ENCODE measurements at regions not wholly inside any gene's neighbourhood (a gene's known extent, or its start where the extent isn't known, plus 50 kb on each side); places are given as distances from the start of the nearest gene placed in this dataset.

DNA sequence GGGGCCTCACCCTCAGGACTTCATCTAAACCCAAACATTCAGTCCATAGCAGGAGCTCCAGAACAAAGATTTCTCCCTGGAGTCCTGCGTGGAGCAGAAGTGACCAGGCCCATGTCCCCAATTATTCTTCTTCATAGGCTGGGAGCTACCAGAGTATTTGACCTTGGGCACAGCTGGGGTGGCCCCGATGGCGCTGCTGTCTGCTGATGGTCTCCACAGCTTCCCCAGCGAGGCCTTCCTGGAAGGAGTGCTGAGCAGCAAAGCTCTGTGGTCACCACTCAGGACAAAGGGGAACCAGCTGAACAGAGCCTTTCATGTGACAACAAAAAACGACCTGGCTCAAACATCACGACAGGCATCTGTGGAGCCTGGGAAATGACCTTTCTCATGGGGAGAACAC lies 62.7 kb upstream of the ARGLU1 start:
- Histone ChIP-seq H3K4me3 (ENCODE audit: low read length) (no peak overlapping the region), H3K9me3 (ENCODE audit: low read length) (no peaks in the 10 kb centered on the region), H3K4me2 (ENCODE audit: low read length) (no peak overlapping the region), H4K20me1 (ENCODE audit: insufficient read depth) (no peaks in the 10 kb centered on the region), H3F3A (ENCODE audit: insufficient read depth, low read length, poor library complexity, severe bottlenecking) (no peaks in the 10 kb centered on the region), H3K36me3 (ENCODE audit: insufficient read depth, low read length) (no peaks in the 10 kb centered on the region), H3K9ac (ENCODE audit: low read length) (no peak overlapping the region), H3K27ac (ENCODE audit: low read length) (no peak overlapping the region), H3K79me2 (replicated peaks; ENCODE audit: insufficient read depth, low read length) (no peaks in the 10 kb centered on the region), H2AFZ (ENCODE audit: low read depth, low read length) (no peak overlapping the region), H3K9me2 (ENCODE audit: insufficient read depth, low read length) (no peaks in the 10 kb centered on the region), H3K27me3 (ENCODE audit: insufficient read depth, low read depth, low read length) (no peaks in the 10 kb centered on the region)
- no peak for TF ChIP-seq SMC3 (conservative IDR thresholded peaks at IDR 0.05; ENCODE audit: poor library complexity)
- TF ChIP-seq RAD21 (conservative IDR thresholded peaks at IDR 0.05), result no peak
- TF ChIP-seq TAF1 (IDR thresholded peaks at IDR 0.05; ENCODE audit: low read depth), result no peak
- no peak for TF ChIP-seq POLR2AphosphoS5 (IDR thresholded peaks at IDR 0.05)
- TF ChIP-seq, protein P1, sequence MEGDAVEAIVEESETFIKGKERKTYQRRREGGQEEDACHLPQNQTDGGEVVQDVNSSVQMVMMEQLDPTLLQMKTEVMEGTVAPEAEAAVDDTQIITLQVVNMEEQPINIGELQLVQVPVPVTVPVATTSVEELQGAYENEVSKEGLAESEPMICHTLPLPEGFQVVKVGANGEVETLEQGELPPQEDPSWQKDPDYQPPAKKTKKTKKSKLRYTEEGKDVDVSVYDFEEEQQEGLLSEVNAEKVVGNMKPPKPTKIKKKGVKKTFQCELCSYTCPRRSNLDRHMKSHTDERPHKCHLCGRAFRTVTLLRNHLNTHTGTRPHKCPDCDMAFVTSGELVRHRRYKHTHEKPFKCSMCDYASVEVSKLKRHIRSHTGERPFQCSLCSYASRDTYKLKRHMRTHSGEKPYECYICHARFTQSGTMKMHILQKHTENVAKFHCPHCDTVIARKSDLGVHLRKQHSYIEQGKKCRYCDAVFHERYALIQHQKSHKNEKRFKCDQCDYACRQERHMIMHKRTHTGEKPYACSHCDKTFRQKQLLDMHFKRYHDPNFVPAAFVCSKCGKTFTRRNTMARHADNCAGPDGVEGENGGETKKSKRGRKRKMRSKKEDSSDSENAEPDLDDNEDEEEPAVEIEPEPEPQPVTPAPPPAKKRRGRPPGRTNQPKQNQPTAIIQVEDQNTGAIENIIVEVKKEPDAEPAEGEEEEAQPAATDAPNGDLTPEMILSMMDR (IDR thresholded peaks at IDR 0.05; ENCODE audit: poor library complexity, severe bottlenecking), result no peak
- TF ChIP-seq EZH2 (IDR thresholded peaks at IDR 0.05; ENCODE audit: borderline replicate concordance, insufficient read depth, low read length, poor library complexity, severe bottlenecking), result no peak
- TF ChIP-seq, protein P2, sequence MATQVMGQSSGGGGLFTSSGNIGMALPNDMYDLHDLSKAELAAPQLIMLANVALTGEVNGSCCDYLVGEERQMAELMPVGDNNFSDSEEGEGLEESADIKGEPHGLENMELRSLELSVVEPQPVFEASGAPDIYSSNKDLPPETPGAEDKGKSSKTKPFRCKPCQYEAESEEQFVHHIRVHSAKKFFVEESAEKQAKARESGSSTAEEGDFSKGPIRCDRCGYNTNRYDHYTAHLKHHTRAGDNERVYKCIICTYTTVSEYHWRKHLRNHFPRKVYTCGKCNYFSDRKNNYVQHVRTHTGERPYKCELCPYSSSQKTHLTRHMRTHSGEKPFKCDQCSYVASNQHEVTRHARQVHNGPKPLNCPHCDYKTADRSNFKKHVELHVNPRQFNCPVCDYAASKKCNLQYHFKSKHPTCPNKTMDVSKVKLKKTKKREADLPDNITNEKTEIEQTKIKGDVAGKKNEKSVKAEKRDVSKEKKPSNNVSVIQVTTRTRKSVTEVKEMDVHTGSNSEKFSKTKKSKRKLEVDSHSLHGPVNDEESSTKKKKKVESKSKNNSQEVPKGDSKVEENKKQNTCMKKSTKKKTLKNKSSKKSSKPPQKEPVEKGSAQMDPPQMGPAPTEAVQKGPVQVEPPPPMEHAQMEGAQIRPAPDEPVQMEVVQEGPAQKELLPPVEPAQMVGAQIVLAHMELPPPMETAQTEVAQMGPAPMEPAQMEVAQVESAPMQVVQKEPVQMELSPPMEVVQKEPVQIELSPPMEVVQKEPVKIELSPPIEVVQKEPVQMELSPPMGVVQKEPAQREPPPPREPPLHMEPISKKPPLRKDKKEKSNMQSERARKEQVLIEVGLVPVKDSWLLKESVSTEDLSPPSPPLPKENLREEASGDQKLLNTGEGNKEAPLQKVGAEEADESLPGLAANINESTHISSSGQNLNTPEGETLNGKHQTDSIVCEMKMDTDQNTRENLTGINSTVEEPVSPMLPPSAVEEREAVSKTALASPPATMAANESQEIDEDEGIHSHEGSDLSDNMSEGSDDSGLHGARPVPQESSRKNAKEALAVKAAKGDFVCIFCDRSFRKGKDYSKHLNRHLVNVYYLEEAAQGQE (IDR thresholded peaks at IDR 0.05; ENCODE audit: borderline replicate concordance), result no peak
- TF ChIP-seq EP300 (conservative IDR thresholded peaks at IDR 0.05; ENCODE audit: poor library complexity, severe bottlenecking), result no peak
- TF ChIP-seq MXI1 (conservative IDR thresholded peaks at IDR 0.05; ENCODE audit: poor library complexity, severe bottlenecking), result no peak

DNA sequence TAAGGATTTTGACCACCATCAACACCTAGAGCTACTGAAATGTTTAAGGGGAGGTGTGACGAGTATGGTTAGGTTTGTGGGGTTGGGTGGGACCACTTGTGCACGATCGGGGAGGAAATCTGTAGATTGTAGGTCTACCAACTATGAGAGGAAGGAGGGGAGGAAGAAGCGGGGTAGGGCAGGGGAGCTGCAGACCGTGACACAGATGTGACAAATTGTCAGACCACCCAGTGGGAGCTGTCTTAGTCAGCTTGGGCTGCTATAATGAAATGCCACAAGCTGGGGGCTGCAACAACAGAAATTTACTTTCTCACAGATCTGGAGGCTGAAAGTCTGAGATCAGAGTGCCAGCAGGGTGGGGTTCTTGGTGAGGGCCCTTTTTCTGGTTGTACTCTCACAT lies 62.2 kb upstream of the ARGLU1 start:
- H3K27ac ChIP-seq (ENCODE audit: low read length), result no peak overlapping the region
- no peak overlapping the region for H3K4me3 ChIP-seq (ENCODE audit: low read length)
- H3K9ac ChIP-seq (ENCODE audit: low read length), result no peak overlapping the region
- H3K27me3 ChIP-seq (ENCODE audit: insufficient read depth, low read depth, low read length), result no peaks in the 10 kb centered on the region
- H3K9me2 ChIP-seq (ENCODE audit: insufficient read depth, low read length), result no peaks in the 10 kb centered on the region
- H3K9me3 ChIP-seq (ENCODE audit: low read length), result no peaks in the 10 kb centered on the region
- H3K79me2 ChIP-seq (replicated peaks; ENCODE audit: insufficient read depth, low read length), result no peaks in the 10 kb centered on the region
- H3K36me3 ChIP-seq (ENCODE audit: insufficient read depth, low read length), result no peaks in the 10 kb centered on the region
- no peak overlapping the region for H3K4me2 ChIP-seq (ENCODE audit: low read length)
- no peak overlapping the region for H2AFZ ChIP-seq (ENCODE audit: low read depth, low read length)
- H3F3A ChIP-seq (ENCODE audit: insufficient read depth, low read length, poor library complexity, severe bottlenecking), result no peaks in the 10 kb centered on the region
- H4K20me1 ChIP-seq (ENCODE audit: insufficient read depth), result no peaks in the 10 kb centered on the region
- TF ChIP-seq RAD21 (conservative IDR thresholded peaks at IDR 0.05), result no peak
- TF ChIP-seq MXI1 (conservative IDR thresholded peaks at IDR 0.05; ENCODE audit: poor library complexity, severe bottlenecking), result no peak
- no peak for TF ChIP-seq SMC3 (conservative IDR thresholded peaks at IDR 0.05; ENCODE audit: poor library complexity)
- no peak for TF ChIP-seq POLR2AphosphoS5 (IDR thresholded peaks at IDR 0.05)
- TF ChIP-seq, protein P1 (IDR thresholded peaks at IDR 0.05; ENCODE audit: poor library complexity, severe bottlenecking), result no peak
- TF ChIP-seq EZH2 (IDR thresholded peaks at IDR 0.05; ENCODE audit: borderline replicate concordance, insufficient read depth, low read length, poor library complexity, severe bottlenecking), result no peak
- TF ChIP-seq EP300 (conservative IDR thresholded peaks at IDR 0.05; ENCODE audit: poor library complexity, severe bottlenecking), result no peak

Measured in neural cell (in vitro differentiated cells).